Astrocyte (in vitro differentiated cells and primary cell): ENCODE measurements at regions not wholly inside any gene's neighbourhood (a gene's known extent, or its start where the extent isn't known, plus 50 kb on each side); places are given as distances from the start of the nearest gene placed in this dataset.

Experiments
- DNase-seq: peaks from one replicate; pipeline ENCODE4 v3.0.0-alpha.2; 2010; ENCODE audit warnings: low read depth
- FAIRE-seq: peaks from 2 replicates; lab custom pipeline; 2011; peaks lifted over from hg19 to GRCh38; lab: Jason Lieb, UNC
- H2AFZ ChIP-seq: 2 replicates; pipeline ENCODE4 v1.6.0; 2012; ENCODE audit warnings: low read depth, low read length, inconsistent platforms
- H3K27ac ChIP-seq: 2 replicates; pipeline ENCODE4 v1.5.1; 2011; ENCODE audit warnings: low read depth, low read length, inconsistent platforms
- H3K27me3 ChIP-seq: 2 replicates; pipeline ENCODE4 v1.6.0; 2011; ENCODE audit warnings: low read length, inconsistent platforms; ENCODE audit not compliant: insufficient read depth
- H3K36me3 ChIP-seq: 2 replicates; pipeline ENCODE4 v1.5.1; 2011; ENCODE audit warnings: low read length, inconsistent platforms; ENCODE audit not compliant: insufficient read depth
- H3K4me1 ChIP-seq: 2 replicates; pipeline ENCODE4 v1.5.1; 2011; ENCODE audit warnings: low read length, inconsistent platforms; ENCODE audit not compliant: insufficient read depth
- H3K4me2 ChIP-seq: 2 replicates; pipeline ENCODE4 v1.6.0; 2012; ENCODE audit warnings: low read length, inconsistent platforms
- H3K4me3 ChIP-seq: 2 replicates; pipeline ENCODE4 v1.5.1; 2011; ENCODE audit warnings: low read depth, mild to moderate bottlenecking, low read length, inconsistent platforms; ENCODE audit not compliant: insufficient read depth
- H3K79me2 ChIP-seq: 2 replicates; pipeline ENCODE4 v1.6.0; 2012; ENCODE audit warnings: mild to moderate bottlenecking, low read length, inconsistent platforms; ENCODE audit not compliant: insufficient read depth
- H3K9ac ChIP-seq: 2 replicates; pipeline ENCODE4 v1.6.0; 2012; ENCODE audit warnings: mild to moderate bottlenecking, low read length, inconsistent platforms
- H3K9me3 ChIP-seq: 2 replicates; pipeline ENCODE4 v1.5.1; 2012; ENCODE audit warnings: low read depth, mild to moderate bottlenecking, low read length, inconsistent platforms; ENCODE audit not compliant: insufficient read depth
- H4K20me1 ChIP-seq: 2 replicates; pipeline ENCODE4 v1.6.0; 2012; ENCODE audit warnings: low read length, inconsistent platforms; ENCODE audit not compliant: insufficient read depth
- H3K27ac Mint-ChIP-seq: one replicate; pipeline ENCODE4 v1.8.0; 2021; ENCODE audit warnings: mild to moderate bottlenecking, mixed read lengths; ENCODE audit not compliant: unreplicated experiment
- H3K27me3 Mint-ChIP-seq: one replicate; pipeline ENCODE4 v1.8.0; 2021; ENCODE audit warnings: low read depth, mixed read lengths; ENCODE audit not compliant: unreplicated experiment
- H3K36me3 Mint-ChIP-seq: one replicate; pipeline ENCODE4 v1.8.0; 2021; ENCODE audit warnings: low read depth, mixed read lengths; ENCODE audit not compliant: unreplicated experiment
- H3K4me1 Mint-ChIP-seq: one replicate; pipeline ENCODE4 v1.8.0; 2021; ENCODE audit warnings: low read depth, mixed read lengths; ENCODE audit not compliant: unreplicated experiment
- H3K4me3 Mint-ChIP-seq: one replicate; pipeline ENCODE4 v1.8.0; 2021; ENCODE audit warnings: mild to moderate bottlenecking, moderate library complexity, mixed read lengths; ENCODE audit not compliant: unreplicated experiment
- H3K9me3 Mint-ChIP-seq: one replicate; pipeline ENCODE4 v1.8.0; 2021; ENCODE audit warnings: mild to moderate bottlenecking, mixed read lengths; ENCODE audit not compliant: unreplicated experiment
- CTCF ChIP-seq: IDR thresholded peaks from 2 replicates; pipeline ENCODE4 v1.5.1; 2011; ENCODE audit warnings: low read depth, mild to moderate bottlenecking, inconsistent platforms, low read length, moderate library complexity; ENCODE audit not compliant: insufficient read depth
- EZH2 ChIP-seq: IDR thresholded peaks from 2 replicates; pipeline ENCODE4 v1.6.1; 2012; ENCODE audit warnings: mild to moderate bottlenecking, low read length, inconsistent platforms; ENCODE audit not compliant: insufficient read depth

GRCh38 chr4:111113591-111113990 lies 490.7 kb upstream of the PITX2 start:
- no peak for FAIRE-seq

GRCh38 chr4:111115881-111116280 lies 493.0 kb upstream of the PITX2 start:
- DNase-seq (no peak), FAIRE-seq (no peak)
- Histone ChIP-seq H3K4me1 (no peaks in the 10 kb centered on the region), H3K9me3 (no peaks in the 10 kb centered on the region), H3K9ac (no peak overlapping the region), H3K4me3 (no peak overlapping the region), H3K27me3 (no peaks in the 10 kb centered on the region), H3K36me3 (no peaks in the 10 kb centered on the region), H3K79me2 (no peaks in the 10 kb centered on the region), H3K4me2 (no peak overlapping the region), H3K27ac (no peak overlapping the region), H4K20me1 (no peaks in the 10 kb centered on the region), H2AFZ (no peak overlapping the region)
- Mint-ChIP-seq H3K4me3 (no peak overlapping the region), H3K36me3 (no peaks in the 10 kb centered on the region), H3K27me3 (no peaks in the 10 kb centered on the region), H3K9me3 (peaks cover 2% of the 10 kb centered on the region), H3K27ac (no peak overlapping the region), H3K4me1 (peaks cover 7% of the 10 kb centered on the region)
- no peak for TF ChIP-seq CTCF
- TF ChIP-seq EZH2: no peak

More at GRCh38 chr4:111113591-111113990, 490.7 kb upstream of the PITX2 start:
- Histone ChIP-seq H3K4me1 (no peaks in the 10 kb centered on the region), H3K9me3 (no peaks in the 10 kb centered on the region), H3K4me2 (no peak overlapping the region), H3K36me3 (no peaks in the 10 kb centered on the region), H4K20me1 (no peaks in the 10 kb centered on the region), H3K27me3 (no peaks in the 10 kb centered on the region), H3K4me3 (no peak overlapping the region), H2AFZ (no peak overlapping the region), H3K9ac (no peak overlapping the region), H3K79me2 (no peaks in the 10 kb centered on the region), H3K27ac (no peak overlapping the region)
- no peak overlapping the region for H3K27ac Mint-ChIP-seq
- peaks cover 5% of the 10 kb centered on the region for H3K4me1 Mint-ChIP-seq
- no peaks in the 10 kb centered on the region for H3K27me3 Mint-ChIP-seq
- DNase-seq: peak; percentile 3
- TF ChIP-seq CTCF (no peak), EZH2 (no peak)
- no peak overlapping the region for H3K4me3 Mint-ChIP-seq
- no peaks in the 10 kb centered on the region for H3K9me3 Mint-ChIP-seq
- H3K36me3 Mint-ChIP-seq: no peaks in the 10 kb centered on the region

- Histone ChIP-seq H3K27me3 (no peaks in the 10 kb centered on the region), H3K4me2 (no peak overlapping the region), H2AFZ (no peak overlapping the region), H3K9ac (no peak overlapping the region), H3K9me3 (no peaks in the 10 kb centered on the region), H3K4me1 (no peaks in the 10 kb centered on the region), H3K4me3 (no peak overlapping the region), H3K27ac (no peak overlapping the region), H3K79me2 (no peaks in the 10 kb centered on the region), H4K20me1 (no peaks in the 10 kb centered on the region), H3K36me3 (no peaks in the 10 kb centered on the region)
- no peaks in the 10 kb centered on the region for H3K36me3 Mint-ChIP-seq
- DNase-seq (no peak), FAIRE-seq (no peak)
- no peak for TF ChIP-seq EZH2
- TF ChIP-seq CTCF: no peak
- H3K27me3 Mint-ChIP-seq: no peaks in the 10 kb centered on the region
- H3K4me3 Mint-ChIP-seq: no peak overlapping the region
- H3K27ac Mint-ChIP-seq: no peak overlapping the region
- H3K4me1 Mint-ChIP-seq: peaks cover 2% of the 10 kb centered on the region
- H3K9me3 Mint-ChIP-seq: peaks cover 2% of the 10 kb centered on the region
These were observed 497.3 kb upstream of the PITX2 start for GRCh38 chr4:111120191-111120590.
